Activated CD8-positive, alpha-beta memory T cell treated with anti-CD3 and anti-CD28 coated beads, Interleukin-2, amount 50 U/mL, for 4 hours (primary cell): ENCODE measurements at regions not wholly inside any gene's neighbourhood (a gene's known extent, or its start where the extent isn't known, plus 50 kb on each side); places are given as distances from the start of the nearest gene placed in this dataset.

Experiments
- DNase-seq: peaks from one replicate; pipeline ENCODE4 v3.0.0-alpha.2; 2020

DNA sequence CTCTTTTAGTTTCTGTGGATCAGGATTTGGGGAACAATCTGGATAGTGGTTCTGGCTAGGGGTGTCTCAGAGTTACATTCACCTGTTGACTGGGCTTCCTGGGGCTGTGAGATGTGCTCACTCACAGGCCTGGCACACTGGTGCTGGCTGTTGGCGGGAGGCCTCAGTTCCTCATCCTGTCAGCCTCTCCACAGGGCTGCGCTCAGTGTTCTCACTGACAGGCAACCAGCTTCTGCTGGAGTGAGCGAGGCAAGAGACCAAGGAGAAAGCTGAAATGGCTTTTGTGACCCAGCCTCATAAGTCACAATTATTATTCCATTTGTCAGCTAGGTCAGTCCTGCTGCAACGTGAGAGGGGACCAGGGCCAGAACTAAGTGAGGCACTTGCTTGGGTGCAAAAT is 180.6 kb upstream of the GLI2 start:
- DNase-seq: no peak

DNA sequence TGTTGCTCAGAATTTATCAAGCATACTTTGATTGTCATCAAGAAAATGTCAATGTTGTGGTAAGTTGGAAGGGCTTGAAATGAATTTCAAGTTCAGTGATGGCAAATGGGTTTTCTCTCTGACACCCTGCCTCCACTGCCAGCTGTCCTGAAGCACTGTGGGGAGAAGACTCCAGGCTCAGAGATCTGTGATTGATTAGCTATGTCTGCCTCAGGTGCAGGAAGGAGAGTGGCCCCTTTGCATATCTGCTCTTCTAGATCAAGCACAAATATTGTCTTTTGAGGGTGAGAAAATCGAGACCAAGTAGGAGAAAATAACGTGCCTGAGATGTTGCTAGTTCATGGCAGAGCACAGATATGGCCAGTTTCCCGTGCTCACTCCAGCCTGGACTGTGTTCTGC is 178.8 kb upstream of the GLI2 start:
- DNase-seq: no peak

DNA sequence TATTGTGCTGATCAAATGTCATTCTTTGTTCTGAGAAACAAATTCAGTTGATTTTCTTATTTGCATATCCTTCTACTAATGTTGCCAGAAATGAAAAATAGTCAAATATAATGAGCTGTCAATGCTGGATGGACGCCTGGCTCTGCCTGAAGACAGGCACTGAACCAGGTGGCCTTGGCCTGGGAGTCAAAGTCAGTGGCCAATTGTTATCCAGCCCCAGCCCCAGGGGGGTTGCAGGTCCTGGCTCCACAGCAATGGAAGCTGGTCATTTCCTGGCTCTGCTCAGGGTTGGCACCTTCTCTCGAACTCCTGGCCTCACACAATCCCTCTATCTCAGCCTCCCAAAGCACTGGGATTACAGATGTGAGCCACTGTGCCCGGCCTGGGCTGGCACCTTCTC is 176.8 kb upstream of the GLI2 start:
- no peak for DNase-seq

DNA sequence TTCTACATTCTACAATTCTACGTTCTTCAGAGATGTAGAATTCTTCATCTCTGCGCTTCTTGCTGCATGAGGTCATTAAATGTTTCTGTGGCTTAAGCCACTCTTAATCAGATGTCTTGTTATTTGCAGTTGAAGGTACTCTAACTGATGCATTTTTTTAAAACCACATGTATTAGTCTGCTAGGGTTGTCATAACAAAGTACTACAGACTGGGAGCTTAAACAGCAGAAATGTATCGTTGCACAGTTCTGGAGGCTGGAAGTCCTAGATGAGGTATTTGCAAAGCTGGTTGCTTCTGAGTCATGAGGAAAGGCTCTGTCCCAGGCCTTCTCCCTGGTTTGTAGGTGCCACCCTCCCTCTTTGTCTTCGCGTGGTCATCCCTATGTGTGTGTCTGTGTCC is 176.3 kb upstream of the GLI2 start:
- no peak for DNase-seq

DNA sequence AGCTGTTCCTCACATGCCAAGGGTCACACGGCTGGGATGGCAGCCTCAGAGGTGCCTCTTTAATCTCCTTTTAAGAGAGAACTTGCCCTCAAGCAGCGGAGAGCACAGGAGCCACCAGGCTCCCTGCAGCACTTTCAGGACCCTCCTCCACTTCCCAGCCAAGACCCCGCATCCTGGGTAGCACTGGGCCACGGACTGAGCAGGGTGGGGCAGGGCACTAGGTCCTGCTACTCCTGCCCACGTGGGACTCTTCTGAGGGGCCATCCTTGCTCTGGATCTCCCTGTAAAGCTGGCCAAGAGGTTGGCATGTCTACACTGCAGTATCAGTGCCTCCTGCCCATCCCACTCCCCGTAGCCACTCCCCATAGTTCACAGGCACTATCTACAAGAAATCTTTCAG is 175.3 kb upstream of the GLI2 start:
- DNase-seq: no peak

DNA sequence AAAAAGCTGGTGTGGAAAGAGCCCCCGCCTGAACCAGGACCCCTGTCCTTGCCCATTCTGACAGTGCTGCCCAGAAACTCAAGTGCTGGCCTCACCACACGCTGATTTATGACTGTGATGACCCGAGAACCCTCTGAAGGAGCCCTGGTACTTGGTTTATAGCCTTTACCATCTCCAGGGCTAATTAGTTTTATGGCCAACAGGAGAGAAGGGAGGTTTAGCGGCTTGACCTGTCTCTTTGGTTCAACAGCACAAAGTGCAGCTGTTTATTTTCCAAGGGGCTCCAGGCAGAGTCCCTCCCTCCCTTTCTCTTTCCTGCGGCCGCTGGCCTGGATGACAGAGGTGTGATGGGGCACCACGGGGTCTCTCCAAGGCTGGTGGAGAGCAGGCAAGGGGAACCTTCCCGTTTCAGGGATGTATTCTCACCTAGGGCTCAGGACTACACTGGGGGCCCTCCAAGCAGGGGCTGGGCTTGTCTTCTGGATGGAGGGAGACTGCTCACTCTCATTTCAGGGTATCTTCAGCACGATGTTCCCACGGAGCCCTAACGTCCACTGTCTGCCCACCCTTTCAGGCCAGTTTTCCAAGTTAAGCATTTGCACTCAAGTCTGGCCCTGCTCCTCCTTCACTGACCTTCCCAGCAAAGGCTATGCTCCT is 174.2 kb upstream of the GLI2 start:
- no peak for DNase-seq

DNA sequence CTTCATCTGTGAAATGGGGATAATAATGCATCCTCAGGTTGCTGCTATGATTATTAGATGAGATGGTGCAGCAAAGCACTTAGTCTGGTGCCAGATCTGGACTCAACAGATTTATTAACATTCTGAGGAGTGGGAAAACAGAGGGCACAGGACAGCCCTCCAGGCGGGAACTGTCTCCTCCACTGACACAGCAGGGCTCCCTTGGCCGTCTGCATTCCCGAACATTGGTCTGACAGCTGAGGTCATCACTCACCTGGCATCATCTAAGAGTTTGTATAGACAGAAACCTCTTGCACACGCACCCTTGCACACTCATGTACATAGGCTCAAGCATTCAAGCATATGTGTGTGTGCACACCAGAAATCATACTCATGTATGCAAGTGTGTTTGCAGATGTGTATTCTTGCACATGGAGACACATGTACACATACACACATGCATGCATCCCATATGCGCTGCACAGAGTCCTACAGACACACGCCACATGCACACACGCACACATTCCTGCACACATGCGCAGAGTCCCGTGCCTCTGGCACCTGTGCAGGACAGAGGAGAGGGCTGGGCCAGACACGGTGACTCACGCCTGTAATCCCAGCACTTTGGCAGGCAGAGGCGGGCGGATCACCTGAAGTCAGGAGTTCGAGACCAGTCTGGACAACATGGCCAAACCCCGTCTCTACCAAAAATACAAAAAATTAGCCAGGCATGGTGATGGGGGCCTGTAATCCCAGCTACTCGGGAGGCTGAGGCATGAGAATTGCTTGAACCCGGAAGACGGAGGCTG is 173.3 kb upstream of the GLI2 start:
- no peak for DNase-seq

DNA sequence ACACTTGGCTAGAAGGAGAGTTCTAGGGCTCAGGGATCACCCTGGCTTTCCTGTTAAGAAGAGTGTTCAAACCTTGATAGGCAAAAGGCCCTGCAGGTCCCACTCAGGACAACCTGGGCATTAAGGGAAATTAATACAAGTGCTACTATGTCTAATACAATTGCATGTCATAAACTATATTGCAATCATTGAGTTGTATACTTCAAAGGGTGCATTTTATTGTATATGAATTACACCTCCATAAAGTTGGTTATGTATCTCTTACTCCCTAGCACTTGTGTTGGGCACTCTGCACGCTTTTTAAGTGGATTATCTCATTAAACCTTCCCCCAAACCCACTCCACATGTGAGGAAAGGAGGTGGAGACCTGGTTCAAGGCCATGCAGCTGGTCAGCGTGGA is 172.1 kb upstream of the GLI2 start:
- DNase-seq: no peak

DNA sequence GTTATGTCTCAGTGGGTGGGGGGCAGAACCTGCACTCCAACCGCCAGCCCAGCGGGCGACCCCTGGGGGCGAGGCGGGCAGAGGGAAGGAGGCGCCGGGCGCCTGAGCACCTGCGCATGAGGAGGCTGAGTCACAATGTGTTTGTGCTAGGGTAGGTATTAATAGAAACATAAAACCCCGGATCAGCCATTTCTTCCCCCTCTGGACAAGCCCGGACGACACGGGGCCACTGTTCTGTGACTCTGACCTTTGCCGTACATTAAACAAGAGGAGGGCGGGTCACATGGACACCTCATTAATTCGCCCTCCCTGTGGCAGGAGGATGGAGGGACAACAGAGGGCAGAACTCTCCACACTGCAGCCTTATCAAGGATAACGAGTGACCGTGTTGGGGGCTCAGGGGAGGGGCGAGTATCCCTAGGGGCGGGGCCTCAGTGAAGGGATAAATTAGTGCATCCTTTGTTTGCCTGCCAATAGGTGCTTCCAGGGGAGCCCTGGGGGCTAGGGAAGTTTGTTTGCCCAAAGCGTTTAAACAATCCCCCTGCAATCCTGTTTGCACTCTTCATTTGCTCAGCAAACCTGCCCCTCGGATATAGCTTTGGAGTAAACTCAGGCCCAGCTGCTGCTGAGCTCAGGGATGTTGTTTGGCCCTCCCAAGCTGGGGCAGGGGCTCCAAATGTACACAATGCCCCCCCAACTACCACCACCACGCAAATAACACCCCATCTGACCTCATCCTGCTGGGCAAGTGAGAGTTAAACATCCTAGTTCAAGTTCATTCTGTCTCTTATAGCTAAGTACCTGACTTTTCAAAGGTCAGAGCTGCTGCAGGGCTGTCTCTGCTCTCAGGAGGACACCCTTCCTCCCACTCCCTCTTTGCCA is 171.2 kb upstream of the GLI2 start:
- no peak for DNase-seq

DNA sequence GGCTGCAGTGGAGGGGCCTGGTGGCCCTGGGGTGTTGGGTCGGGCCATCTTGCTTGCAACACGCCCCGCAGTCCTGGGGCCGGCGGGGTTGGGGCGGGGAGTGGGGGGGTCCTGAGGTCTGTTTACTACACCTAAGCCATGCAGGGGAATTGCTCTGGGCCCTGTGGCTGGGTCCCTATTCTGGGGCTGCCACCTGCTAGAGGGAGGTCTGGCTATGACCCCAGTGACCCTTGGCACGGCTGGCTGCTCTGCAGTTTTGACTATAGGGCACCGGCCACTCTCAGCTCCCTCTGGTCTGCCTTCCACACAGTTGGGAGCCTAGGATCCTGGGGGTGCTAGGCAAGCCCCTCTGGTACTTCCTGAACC is 170.6 kb upstream of the GLI2 start:
- no peak for DNase-seq

DNA sequence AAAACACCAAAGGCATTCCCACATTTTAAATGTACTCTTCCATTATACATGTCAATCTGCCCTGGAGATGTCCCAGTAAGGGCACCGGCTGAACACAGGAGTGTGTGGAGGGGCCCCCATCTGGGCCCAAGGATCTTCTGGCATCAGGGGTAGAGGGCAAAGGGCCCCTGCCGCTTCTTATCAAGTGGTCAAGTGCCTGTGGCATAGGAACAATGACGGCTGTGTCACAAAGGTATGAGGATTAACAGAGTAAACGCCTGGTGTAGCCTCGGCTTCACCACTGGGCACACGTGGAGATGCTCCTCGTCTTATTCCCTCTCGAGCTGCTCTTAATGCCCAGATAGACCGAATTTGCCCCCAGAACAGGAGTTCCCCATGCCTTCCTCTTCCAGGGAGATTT is 169.7 kb upstream of the GLI2 start:
- DNase-seq: no peak

DNA sequence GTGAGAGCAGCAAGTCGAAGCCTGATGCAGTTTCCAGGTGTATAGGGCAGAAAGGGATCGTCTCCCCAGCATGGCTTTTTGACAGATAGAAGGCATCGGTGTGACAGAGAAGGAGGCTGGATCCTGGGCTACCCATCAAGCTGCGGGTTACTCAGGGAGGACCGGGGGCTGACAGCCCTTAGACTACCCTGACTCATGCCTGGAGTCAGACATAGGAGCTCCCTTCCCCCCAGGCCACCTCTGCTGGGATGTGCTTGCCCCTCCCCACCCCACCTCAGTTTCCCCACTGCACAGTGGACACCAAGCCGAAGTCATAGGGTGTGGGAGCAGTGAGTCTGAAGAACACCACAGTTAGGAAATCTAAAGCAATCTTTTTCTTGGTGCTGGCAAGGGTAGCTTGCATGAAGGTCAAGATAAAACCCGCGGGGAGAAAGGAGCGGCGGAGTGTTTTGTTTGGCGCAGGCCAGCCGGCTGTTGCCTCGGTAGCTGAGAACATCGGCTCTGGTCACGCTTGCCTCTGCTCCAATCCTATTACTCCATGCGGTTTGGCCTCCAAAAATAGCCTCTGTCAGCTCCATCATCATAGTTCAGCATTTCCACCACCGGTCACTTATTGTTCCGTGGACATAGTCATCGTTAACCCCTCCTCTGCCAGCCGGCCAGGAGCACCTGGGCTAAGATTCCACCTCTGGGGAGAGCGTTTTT is 169.2 kb upstream of the GLI2 start:
- no peak for DNase-seq

DNA sequence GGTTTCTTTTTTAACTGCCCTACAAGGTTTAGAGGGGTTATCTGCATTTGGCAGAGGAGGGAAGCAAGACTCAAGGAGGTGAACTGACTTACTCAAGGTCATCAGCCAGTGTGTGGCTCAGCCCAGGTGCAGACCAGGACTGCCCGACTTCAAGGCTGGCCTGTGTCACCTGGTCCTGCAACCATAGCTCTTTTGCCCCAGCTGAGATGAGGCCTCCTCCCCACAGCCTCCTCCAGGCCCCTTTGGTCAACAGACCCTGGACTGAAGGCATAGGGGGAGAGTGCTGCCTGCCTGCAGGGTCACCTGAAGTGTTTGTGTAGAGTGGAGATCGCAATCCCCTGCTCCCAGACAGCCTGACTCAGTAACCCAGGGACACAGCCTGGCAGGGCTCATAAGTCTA is 168.5 kb upstream of the GLI2 start:
- DNase-seq: no peak

DNA sequence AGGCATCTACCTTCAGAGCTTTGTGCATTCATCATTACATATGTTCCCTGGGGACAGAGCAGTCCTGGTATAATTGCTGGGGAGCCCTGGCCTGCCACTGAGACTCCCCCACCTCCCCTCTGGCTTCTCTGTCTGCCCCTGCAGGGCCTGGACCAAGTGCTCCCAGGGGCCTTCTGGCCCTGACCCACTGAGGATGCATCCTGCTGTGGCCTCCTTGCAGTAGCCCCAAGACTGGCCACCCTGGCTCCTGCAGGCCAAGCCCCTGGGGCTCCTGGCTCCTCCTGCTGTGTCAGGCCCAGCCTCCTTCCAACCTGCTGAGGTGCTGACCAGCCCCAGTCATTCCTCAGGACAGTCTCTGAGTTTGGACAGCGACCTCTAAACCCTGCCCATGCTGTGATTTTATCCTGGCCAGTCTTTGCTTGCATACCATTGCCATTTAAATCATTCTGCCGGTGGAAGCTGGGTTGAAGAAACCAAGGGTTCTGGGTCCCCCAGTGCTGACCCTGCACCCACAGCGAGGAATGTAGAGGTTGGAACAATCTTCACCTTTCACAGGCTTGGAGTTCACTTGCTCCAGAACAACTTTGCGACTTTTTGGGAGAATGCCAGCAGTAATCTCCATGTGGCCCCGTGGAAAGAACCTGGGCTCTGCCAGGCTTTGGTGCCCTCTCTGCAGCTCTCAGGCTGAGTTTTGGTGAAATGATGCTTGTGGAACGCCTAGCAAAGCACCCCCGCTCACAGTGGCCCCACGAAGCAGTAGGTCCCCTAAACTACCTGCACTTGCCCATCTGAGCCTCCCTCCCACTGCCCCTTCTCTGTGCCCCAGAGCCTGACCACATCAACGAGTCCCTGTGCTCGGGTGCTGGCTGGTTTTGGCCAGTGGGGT is 167.3 kb upstream of the GLI2 start:
- DNase-seq: no peak

DNA sequence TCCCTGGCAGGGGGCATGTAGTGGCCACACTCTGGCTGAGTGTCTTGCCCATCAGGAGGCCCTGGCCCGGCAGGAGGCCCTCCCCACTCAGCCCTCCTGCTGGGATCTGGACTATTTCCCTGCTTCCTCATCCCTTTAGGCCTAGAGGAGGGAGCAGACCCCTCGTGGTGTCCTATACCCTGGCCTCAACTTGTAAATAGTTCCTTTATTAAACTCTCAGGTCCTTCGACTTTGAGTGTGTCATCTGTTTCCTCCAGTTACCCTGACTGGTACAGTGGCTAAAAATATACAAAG is 166.7 kb upstream of the GLI2 start:
- no peak for DNase-seq

DNA sequence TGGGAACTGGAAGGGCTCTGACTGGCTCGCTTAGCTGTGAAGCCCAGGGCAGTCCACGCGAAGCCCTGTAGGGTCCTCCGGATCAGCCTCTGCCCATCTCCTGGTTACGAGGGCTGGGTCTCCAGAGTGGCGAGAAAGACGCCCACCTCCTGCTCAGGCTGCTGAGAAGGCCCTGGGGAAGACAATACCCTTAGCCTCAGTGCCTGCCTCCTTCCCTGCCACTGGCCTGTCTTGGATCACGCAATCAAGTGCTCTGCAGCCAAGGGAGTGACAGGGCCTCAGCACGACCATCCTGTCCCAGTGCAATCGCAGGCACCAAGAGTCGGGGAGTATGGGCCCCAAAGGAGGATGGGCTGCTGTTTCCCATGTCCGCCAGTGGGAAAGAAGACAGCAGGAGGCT is 165.7 kb upstream of the GLI2 start:
- no peak for DNase-seq

DNA sequence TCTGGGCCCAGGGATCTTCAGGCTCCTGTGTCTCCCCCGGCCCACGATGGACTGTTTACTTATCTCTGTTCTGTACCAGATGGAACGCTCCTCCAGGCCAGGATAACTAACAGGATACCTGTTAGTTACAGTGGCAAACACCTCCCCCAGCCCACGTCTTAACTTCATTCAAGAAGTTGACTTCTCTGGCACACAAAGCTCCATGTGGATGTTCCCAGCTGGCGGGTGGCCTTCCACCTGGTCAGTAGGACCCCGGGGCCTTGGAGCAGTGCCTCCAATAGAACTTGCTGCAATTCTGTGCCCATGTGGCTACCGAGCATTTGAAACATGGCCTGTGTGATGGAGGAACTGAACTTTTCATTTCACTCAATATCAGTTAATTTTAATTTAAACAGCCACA is 165.1 kb upstream of the GLI2 start:
- DNase-seq: no peak

DNA sequence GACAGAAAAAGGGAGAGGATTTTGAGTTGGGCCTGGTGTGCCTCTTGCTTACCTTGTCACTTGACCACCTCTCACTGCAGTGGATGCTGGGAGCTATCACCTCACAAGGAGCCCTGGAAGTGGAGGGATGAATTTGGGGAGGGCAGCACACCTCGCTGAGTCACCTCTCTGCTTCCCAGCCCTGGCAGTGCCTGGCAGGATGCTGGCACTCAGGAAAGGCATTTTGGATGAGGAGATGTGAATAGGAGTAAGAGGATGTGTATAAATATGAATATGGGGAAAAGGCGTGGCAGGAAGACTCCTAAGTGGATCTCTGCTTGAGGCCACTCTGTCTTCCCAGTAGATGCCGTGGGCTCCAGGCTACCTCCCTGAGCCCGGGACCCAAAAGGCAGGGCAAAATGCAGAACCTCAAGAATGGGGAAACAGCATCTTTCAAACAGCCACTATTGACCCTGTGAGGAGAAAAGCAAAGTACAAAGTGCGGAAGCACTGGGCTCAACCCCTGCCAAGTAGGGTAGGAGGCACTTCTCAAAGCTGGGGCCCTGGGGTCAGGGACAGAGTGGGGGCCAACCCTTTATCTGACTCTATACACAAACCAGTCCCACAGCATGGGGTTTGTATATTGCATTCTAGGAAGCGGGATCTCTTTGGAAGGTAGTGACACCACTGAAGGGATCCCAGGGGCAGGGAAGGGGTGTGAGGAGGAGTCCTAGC is 164.5 kb upstream of the GLI2 start:
- DNase-seq: no peak

DNA sequence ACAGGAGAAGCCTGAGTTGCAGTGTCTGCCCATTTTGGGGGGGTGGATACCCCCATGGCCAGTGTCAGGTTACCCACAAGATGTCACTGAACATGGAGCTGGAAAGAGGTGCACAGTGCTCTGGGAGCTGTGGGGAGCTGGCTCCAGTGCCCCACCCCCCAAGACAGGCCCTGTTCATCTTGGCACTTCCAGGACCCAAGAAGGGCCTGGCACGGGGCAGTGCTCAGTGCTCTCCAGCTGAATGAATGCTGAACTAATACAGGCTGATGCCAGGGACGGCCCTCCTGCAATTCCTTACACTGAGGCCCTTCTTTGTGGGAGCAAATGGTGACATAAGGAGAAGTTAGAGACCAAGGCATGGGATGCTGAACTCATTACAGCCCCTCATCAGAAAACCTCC is 163.4 kb upstream of the GLI2 start:
- no peak for DNase-seq

DNA sequence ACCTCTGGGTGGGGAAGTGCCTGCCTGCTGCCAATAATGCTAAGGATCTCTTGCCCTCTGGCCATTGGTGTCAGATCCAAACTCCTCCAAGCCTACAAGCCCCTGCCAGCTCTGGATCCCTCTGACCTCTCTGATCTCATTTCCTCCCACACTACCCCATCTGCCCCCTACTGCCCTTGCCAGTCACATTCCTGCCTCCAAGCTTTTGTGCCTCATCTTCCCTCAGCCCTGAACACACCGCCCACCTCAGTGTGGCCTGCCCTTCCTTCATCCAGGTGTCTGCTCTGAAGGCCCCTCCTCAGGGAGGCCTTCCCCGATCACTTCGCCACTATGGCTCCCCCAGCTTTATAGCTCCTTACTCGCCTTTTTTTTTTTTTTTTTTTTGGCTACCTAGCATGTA is 161.0 kb upstream of the GLI2 start:
- no peak for DNase-seq

DNA sequence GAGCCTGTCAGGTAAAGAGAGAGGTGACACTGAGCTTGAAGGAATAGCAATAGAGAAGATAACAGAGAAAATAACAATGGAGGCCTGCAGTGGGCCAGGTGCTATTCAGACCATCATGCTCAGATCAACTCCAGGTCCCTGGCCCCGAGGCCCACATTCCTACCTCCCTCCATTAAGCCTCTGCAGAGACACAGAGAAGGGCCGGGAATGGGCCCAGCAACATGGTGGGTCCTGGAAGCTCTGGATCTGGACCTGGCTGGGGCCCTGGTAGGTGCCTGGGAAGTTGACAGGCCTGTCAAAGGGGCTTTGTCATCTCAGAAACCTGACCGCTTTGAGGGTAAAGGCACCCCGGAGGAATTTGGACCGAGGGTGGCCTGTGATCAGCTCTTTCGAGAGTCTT is 159.7 kb upstream of the GLI2 start:
- no peak for DNase-seq
